ENCODE measurements at regions not wholly inside any gene's neighbourhood (a gene's known extent, or its start where the extent isn't known, plus 50 kb on each side); places are given as distances from the start of the nearest gene placed in this dataset.

- TF ChIP-seq, protein P1, sequence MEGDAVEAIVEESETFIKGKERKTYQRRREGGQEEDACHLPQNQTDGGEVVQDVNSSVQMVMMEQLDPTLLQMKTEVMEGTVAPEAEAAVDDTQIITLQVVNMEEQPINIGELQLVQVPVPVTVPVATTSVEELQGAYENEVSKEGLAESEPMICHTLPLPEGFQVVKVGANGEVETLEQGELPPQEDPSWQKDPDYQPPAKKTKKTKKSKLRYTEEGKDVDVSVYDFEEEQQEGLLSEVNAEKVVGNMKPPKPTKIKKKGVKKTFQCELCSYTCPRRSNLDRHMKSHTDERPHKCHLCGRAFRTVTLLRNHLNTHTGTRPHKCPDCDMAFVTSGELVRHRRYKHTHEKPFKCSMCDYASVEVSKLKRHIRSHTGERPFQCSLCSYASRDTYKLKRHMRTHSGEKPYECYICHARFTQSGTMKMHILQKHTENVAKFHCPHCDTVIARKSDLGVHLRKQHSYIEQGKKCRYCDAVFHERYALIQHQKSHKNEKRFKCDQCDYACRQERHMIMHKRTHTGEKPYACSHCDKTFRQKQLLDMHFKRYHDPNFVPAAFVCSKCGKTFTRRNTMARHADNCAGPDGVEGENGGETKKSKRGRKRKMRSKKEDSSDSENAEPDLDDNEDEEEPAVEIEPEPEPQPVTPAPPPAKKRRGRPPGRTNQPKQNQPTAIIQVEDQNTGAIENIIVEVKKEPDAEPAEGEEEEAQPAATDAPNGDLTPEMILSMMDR (IDR thresholded peaks at IDR 0.05; ENCODE audit: insufficient read depth, low read depth, low read length): no peak
- TF ChIP-seq EZH2 (IDR thresholded peaks at IDR 0.05; ENCODE audit: insufficient read depth, low read length): no peak
These were observed 78.9 kb upstream of the RPS23 start for GRCh38 chr5:82356808-82357671.
